Activated CD4-positive, CD25-positive, alpha-beta regulatory T cell treated with anti-CD3 and anti-CD28 coated beads, Interleukin-2, amount 50 U/mL, for 16 hours (primary cell): ENCODE measurements at regions not wholly inside any gene's neighbourhood (a gene's known extent, or its start where the extent isn't known, plus 50 kb on each side); places are given as distances from the start of the nearest gene placed in this dataset.

Experiments
- DNase-seq: peaks from one replicate; pipeline ENCODE4 v3.0.0-alpha.2; 2020; ENCODE audit warnings: low read depth, low spot score

DNA sequence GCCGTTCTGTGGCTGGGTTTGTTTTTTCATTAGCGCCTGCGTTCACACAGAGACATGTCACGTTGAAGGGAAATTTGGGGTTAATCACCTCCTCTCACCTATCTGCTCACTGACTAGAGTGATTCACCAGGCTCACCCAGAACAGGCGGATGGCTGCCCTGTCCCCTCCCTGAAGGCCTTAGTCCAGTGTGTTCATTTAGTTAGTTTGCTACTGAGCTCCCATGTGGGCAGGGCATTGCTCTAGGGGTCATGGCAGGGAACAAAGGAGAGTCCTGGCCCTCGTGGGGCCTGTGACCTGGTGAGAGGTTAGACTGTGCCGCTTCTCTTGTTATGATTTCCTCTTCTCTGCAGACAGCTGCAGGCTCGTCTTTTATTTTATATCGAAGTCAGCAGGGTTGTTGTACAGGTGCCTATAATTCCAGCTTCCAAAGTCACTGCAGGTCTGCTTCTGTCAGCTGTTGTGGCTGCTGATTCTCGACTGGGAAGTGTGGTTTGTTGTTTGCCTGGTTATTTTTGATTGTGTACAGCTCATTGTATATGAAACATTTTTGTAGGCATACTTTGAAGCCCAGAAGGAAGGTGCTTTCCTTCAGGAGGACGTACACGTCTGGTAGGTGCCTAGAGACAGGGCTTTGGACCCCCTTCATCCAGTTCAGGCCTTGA is 73.4 kb upstream of the GSE1 start:
- no peak for DNase-seq

DNA sequence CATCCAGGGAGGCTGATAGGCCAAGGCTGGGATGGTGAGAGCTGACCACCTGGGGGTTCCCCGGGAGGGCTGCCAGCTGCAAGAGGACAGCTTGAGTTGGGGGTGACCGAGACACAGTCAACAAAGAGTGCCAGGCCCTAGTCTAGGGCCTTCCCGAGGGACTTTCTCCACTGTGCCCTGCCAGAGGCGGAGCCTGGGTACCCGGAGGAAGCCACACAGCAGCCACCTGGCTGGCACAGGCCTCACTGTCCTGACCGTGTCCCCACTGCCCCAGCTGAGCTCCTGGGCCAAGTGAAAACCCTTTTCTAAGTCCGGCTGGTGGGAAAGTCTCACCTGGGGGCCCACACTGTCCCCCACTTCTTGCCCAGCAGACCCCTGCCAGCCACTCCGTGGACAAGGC is 71.9 kb upstream of the GSE1 start:
- DNase-seq, result no peak

DNA sequence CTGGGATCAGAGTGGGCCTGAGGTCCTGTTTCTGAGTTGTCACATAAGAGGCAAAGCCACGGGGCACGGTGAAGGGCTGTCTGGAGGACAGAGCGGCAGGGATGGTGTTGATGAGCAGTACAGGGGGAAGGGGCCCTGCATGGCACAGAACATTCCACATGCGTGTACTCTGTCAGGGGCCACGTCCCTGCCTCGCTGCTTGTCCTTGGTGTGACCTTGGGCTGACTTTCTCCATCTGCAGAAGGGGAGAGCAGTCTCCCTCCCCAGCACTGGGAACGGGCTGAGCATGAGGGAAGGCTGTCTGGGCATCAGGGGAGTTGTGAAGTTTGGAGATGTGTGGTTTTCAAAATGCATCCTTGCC is 71.5 kb upstream of the GSE1 start:
- DNase-seq, result no peak

DNA sequence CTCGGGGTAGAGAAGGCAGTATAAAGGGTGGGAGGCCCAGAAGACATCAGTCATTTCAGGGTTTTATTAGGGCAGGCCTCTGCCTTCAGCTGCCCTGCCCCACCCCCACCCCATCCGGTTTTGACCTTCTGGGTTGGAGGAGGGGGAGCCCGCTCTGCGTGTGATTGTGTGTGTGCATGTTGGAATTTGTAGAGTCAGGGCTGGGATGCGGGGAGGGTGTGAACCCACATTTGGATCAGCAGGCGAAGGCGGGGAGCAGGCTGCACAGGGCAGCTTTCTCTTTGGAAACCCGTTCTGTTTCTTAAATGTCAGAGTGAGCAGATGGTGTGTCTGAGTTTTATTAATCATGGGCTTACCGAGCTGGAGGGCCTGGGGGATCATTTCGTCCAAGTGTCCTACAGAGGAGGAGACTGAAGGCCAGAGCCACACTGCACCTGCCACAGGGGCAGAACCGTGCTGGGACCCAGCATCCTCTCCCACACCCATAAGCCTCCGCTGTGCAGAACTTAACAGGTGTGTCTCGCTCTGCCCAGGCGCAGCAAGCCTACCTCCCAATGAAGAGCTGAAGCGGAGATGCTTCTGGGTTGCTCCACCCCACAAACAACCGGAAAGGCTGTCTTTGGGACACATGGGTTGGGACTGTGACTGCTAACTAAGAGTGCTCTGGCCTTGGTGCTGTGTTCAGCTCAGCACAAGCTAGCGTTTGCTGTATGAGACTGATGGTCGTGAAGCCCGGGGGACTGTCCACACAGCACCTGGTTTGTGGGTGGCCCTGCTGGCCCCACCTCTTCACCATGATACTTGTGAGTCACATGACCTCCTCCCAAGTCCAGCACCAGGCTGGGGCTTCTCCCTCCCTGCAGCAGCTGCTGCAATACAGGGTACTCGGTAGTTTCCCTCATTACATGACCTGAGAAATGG is 70.9 kb upstream of the GSE1 start:
- no peak for DNase-seq

DNA sequence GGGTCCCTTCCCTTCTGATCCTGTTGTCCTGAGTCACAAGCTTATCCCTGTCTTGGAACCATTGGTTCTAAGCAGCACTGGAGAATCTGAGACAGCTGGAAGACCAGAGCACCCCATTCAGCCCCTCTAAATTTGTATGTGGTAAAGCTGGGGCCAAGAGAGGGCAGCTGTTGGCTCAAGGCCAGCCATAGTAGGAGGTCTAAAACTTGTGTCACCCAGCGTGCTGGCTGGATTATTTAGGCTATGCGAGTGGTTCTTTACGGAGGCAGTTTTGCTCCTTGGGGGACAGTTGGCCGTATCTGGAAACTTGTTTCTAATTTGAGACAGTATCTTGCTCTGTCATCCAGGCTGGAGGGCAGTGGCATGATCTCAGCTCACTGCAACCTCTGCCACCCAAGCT is 69.6 kb upstream of the GSE1 start:
- DNase-seq, result no peak

DNA sequence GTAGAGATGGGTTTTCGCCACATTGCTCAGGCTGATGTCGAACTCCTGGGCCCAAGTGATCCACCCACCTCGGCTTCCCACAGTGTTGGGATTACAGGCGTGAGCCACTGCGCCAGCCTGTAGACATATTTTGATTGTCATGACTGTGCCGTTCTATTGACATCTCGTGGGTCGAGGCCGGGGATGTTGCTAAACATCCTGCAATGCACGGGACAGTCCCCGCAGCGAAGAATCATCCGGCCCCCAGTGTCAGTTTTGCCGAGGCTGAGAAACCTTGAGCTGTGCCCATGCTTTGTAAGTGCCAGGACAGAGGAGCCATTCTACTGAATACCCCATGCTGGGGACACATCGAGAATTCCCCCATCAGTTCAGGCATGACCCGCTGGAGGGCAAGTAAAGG is 69.1 kb upstream of the GSE1 start:
- DNase-seq, result no peak

DNA sequence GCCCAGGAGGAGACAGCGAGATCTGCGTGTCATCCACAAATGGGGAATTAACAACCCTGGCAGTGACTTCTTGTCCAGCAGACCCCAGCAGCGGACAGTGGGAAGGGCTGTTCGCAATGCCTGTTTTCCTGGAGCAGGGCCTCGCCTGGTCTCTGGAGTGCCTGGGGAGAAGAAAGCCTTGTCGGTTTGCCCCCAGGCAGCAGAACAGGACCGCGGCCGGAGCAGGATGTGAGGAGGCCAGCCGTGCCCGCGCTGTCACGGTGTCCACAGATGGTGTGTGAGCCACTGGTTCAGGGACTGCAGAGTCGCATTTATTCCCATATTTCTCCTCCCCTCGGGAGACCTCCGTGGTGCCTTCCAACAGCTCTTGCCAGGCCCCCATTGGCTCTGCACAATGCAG is 68.5 kb upstream of the GSE1 start:
- DNase-seq, result no peak

DNA sequence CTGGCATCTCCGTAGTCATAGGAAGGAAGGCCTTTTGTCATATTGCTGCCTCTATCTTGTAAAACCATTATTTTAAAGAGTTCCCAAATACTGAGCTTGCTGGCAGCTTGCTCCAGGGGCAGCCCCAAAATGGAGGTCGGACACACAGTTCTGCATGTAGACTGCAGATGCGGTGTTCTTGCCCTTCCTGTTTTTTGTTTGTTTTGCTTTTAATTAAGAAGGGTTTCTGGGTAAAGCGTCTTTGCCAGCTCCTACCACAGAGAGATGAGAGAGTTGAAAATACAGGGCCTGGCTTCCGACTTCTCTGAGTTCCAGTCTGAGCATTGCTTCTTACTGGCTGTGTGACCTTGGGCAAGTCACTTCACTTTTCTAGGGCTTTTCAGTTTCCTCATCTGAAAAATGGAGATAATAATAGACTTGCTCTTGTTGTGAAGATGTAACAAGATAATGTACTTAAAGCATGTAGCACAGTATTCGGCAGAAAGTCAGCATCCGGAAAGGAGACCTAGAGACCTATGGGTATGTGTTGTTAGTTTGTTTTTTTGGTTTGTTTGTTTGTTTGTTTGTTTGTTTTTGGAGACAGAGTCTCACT is 67.8 kb upstream of the GSE1 start:
- no peak for DNase-seq

DNA sequence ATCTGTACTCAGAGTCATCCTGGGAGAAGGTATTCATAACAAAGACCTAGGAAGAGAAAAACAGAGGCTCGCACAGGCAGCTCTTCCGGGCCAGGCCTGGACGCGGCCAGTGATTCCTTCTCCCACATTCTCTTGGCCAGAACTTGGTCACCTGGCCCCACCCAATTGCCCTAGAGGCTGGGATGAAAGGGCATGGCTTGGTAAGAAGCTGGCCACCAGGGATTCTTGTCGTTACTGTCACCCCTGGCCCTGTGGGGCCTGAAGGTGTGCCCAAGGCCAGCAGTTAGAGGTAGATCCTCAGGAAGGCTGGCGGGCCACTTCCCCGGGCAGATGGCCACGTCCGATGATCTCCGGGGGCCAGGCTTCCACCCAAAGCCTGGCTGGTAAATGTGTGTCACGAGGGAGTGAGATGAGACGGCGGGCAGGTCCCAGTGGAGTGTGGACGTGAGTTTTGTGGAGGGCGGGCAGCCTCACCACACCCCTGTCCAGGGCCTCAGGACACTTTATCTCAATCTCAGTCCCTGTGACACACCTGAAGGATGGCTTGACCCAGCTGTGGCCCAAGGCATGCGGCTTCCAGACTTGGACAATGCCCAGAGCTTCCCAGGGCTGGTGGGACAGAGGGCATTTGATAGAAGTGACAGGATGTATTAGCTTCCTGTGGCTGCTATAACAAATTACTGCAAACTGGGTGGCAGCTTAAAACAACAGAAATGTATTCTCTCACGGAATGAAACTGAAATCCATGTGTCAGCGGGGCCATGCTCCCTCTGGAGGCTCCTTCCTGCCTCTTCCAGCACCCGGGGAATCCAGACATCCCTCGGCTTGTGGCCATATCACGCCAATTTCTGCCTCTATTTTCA is 66.3 kb upstream of the GSE1 start:
- DNase-seq, result no peak

DNA sequence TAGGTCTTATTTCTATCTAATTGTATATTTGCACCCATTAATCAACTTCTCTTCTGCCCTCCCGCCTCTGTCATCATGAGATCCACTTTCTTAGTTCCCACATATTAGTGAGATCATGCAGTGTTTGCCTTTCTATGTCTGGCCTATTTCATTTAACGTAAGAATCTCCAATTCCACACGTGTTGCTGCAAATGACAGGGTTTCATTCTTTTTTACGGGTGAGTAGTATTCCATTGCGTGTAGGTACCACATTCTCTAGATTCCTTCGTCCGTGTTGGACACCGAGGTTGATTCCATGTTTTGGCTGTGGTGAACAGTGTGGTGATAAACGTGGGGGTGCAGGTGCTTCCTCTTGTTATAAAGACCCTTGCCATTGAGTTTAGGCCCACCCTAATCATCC is 64.7 kb upstream of the GSE1 start:
- no peak for DNase-seq

DNA sequence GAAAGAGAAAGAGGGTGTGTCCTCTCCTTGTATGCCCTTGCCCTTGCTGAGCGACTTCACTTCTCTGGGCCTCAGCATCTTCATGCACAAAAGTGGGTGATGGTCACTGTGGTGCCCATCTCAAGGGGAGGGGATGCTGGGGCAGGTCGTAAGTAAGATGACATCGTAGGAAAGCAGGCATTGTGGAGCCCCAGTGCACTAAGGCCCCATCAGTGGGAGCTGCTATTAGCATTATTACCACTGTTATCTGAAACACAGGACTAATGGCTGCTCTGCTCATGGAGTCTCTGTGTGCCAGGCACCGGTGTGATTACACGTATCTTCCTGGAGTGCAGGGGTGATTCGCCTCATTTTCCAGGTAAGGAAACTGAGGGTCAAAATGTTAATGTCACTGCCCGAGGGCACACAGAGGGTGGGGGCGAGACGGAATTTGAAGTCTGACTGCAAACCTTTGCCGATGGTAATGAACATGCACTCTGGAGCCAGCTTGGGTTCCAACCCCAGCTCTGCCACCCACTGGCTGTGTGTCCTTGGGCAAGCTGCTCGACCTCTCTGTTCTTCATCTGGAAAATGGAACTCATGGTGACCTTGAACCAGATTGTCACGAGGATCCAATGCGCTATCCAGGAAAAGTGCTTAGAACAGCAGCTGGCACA is 63.2 kb upstream of the GSE1 start:
- no peak for DNase-seq

DNA sequence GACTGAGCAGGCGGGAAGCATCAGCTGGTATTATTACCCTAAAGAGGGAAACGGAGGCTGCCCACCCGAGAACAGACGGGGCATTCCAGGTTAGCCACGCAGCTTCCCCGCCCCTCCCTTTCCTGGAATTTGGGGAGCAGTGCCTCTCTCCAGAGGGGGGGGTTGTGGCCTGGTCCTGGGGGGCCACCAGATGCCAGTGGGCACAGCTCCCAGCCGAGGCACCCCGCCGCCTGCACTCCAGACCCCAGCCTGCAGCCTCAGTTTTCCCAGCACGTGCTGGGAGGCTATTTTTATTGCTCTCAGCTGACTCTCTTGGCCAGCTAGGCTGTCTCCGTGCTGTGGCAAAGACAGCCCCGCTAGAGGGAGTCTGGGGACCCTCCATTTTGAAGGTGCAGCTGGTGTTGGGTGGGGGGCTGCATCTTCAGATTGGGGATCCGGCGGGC is 62.7 kb upstream of the GSE1 start:
- no peak for DNase-seq

DNA sequence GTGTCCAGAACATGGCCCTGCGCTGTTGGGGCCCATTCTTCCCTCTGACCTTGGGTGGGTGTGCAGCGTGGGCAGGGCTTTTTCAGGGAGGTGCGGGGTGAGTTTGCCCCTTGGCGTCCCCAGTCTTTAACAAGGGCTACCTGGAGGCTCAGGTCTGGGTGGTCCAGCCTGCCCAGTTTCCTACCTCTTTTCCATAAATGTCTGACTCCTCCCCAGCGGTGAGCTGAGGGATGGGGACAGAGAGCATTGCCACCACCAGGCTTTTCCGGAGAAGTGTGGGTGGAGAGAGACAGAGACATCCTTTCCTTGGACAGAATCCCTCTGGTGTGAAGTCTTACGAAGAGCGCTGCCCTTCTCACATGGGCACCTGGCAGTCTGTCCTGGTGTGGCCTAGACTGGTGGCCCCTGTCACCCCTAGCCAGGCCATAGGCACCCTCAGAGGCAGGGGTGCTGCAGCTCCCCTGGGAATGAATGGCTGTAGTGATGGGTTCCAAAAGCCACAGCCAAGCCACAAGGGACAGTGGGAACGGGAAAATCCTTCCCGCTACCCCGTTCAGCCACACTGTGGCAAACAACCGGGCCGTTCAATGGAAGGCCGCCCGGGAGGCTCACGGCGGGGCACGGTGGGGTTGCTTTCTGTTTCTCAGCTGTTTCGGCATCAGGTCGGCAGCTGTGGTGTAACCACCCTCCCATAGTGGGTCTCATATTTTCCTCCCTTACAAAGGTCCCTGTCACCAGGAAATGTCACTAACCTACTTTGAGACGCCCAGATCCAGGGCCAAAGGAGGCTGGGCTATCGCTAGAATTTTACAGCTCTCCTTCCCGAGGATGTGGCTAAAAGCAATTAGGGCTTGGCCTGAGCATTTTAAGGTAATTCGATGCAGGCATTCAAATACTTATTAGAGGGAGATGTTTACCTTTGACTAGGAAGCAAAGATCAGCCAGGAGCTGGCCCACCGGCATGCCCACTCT is 61.9 kb upstream of the GSE1 start:
- DNase-seq, result no peak

DNA sequence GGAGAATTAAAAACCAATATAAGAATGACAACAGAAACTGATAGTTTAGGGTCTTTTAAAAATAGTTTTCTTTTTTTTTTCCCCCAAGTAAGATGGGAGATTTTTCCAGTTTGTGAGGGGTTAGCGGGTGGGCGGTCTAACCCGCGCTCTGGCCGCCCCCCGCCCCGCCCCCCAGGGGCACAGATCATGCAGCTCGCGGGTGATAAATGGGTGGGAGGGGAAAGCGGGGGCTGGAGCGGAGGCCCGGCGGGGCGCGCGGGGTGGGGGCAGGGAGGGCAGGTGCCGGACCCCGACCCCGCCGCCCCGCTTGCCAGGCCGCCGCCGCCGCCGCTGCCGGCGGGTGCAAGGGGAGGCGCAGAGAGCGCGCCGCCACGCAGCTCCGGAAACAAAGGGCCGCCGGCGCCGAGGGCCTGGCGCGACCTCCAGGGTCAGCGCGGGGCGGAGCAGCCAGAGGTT is 60.1 kb upstream of the GSE1 start:
- DNase-seq, result no peak

DNA sequence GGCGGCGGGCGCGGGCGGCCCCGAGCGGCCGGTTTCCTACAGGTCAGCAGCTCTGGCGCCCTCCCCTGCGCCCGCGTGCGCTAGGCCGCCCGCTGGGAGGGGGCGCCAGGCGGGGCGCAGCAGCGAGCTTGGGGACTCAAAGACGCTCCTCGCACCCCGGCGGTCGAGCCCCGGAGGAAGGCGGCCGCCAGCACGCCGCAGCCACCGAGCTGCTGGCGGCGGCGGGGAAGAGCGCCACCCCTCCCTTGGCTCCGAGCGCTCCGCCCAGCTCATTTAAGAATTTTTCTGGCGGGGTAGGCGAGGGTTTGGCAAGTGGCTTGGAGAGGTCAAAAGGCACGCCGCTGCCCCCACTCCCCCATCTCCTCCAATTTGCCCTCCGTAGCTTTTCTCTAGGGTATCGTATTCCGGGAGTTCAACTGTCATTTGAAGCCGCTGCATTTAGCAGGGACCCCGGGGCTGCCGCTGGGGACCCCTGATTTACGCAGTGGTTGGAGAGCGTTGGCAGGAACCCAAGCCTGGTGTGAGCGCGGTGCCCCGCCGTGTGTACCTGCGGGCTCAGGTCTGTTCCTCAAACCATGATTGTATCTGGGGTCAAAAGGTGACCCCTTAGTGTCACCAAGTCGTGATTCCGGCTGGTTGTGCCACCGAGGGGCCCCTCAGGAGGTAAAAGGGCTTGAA is 59.5 kb upstream of the GSE1 start:
- no peak for DNase-seq

DNA sequence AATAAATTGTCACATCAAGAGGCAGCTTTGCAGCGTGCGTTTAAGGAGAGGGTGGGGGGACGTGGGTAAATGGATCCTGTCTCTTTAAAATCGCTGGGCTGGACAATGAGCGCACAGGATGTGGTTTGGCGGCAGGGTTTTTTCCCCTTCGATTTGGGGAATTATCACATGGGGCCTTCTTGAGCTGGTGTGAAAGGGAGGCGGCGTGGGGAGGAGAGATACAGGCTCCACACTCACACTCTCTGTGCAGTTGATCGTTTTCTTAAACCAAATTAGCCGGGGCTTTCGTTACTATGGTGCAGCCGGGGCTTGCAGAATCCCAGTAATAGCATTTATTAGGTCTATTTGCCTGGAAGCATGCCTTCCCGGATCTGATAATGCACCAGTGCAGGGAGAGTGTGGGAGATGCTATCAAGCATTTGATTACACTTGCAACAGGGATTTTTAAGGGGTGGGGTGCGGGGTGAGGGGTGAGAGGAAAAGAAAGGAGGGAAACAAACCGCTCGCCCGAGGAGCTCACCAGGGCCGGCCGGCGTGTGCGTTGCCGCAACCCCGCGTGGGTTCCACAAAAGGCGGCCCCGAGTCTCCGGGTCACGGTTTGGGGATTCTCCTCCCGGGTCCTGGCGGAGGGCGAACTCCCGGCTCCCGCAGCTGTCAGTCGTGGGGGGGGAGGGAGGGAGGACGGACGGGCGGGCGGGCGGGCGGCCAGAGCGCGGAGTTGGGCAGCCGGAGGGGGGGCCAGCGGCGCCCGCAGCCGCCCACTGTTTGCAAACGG is 58.8 kb upstream of the GSE1 start:
- DNase-seq, result no peak

DNA sequence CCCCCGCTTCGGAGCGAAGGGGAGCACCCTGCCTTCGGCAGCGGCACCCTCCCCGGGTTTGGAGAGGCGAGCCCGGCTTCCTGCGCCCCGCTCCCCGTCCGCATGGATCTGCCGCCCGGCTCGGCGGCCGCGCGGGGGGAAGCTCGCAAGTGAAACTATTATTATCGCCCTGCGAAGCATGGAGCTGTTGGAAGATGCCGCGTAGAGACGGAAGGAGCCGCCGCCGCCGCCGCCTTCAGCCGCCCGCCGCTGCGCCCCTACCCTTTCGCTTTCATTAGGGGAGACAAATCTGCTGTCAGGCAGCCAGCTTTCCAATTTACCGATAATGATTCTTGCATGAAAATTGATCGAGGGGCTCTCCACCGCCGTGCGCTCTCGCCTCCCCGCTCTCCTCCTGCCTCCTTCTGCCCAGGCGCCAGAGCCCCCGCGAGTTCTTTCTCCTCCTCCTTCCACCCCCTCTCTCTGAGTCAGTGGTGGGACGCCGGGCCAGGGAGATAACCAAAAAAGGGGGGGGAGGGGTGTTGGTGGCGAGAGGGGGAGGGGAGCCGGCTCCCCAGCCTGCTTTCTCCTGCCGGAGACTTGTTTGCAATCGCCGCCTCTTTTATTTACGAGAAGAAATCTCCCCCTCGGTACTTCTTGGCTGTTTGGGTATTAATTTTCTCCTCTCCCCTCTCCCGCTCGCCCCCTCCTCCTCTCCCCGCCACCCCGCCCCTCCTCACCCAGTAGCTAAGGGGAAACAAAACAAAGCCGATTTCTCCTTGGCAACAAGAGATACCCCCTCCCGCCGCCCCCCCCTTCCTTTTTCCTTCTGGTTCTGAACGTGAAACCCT is 58.0 kb upstream of the GSE1 start:
- DNase-seq, result peak; percentile 10
